AG04450 (cell line): ENCODE measurements at regions not wholly inside any gene's neighbourhood (a gene's known extent, or its start where the extent isn't known, plus 50 kb on each side); places are given as distances from the start of the nearest gene placed in this dataset.

Experiments
- CTCF ChIA-PET: fragments of 300-600, 350-600 bp; formaldehyde crosslinking; extraction: SDS; loops from one replicate; lab custom pipeline; 2022; ENCODE audit warnings: antibody characterized with exemption, inconsistent platforms; lab: Charles Lee
- POLR2A ChIA-PET: fragments of 350-600 bp; formaldehyde crosslinking; extraction: SDS; loops from one replicate; lab custom pipeline; 2021; ENCODE audit warnings: antibody characterized with exemption, inconsistent platforms; lab: Yijun Ruan, JAX
- DNase-seq: peaks from one replicate; pipeline ENCODE4 v3.0.0-alpha.2; 2011; ENCODE audit warnings: low read depth, low spot score
- H3K27ac ChIP-seq: one replicate; pipeline ENCODE4 v1.5.1; 2012; ENCODE audit warnings: low read depth, low read length, control low read depth
- H3K27me3 ChIP-seq: one replicate; pipeline ENCODE4 v1.6.0; 2012; ENCODE audit warnings: low read length; ENCODE audit not compliant: control insufficient read depth, insufficient read depth
- H3K4me3 ChIP-seq: 2 replicates; pipeline ENCODE4 v1.5.1; 2011; ENCODE audit warnings: mild to moderate bottlenecking, low read depth, low read length, control low read depth
- H3K9me3 ChIP-seq: 2 replicates; pipeline ENCODE4 v1.5.1; 2012; ENCODE audit warnings: low read length; ENCODE audit not compliant: control insufficient read depth, insufficient read depth
- TF ChIP-seq, protein P1 (sequence below): IDR thresholded peaks from 2 replicates; pipeline ENCODE4 v1.5.1; 2011; ENCODE audit warnings: low read depth, low read length, control low read depth, inconsistent platforms

DNA sequence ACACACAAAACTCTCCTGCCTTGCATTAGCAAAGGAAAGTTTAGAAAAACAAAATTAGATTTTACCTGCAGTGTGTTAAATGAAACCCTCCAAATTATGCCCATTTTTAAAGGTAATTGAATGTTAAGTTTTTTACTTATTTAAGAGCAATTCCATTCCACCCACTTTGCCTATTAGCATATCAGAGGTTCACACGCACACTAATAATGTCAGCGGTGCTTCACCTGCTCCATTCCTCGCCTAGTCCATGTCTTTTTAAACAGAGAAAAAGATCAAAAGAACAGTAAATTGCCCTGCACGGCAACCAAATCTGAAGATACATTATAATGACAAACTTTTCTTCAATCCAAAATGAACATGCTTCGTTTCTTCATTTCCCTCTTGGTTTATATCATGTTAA, 97.3 kb upstream of the LRRN1 start:
- Histone ChIP-seq H3K4me3 (no peak overlapping the region), H3K9me3 (peaks cover 24% of the 10 kb centered on the region; the same call in 1 of the 2 replicates), H3K27ac (no peak overlapping the region), H3K27me3 (no peaks in the 10 kb centered on the region)
- TF ChIP-seq, protein P1, sequence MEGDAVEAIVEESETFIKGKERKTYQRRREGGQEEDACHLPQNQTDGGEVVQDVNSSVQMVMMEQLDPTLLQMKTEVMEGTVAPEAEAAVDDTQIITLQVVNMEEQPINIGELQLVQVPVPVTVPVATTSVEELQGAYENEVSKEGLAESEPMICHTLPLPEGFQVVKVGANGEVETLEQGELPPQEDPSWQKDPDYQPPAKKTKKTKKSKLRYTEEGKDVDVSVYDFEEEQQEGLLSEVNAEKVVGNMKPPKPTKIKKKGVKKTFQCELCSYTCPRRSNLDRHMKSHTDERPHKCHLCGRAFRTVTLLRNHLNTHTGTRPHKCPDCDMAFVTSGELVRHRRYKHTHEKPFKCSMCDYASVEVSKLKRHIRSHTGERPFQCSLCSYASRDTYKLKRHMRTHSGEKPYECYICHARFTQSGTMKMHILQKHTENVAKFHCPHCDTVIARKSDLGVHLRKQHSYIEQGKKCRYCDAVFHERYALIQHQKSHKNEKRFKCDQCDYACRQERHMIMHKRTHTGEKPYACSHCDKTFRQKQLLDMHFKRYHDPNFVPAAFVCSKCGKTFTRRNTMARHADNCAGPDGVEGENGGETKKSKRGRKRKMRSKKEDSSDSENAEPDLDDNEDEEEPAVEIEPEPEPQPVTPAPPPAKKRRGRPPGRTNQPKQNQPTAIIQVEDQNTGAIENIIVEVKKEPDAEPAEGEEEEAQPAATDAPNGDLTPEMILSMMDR: no peak
- POLR2A ChIA-PET: no interaction called here
- CTCF ChIA-PET: no interaction called here
- DNase-seq: no peak

DNA sequence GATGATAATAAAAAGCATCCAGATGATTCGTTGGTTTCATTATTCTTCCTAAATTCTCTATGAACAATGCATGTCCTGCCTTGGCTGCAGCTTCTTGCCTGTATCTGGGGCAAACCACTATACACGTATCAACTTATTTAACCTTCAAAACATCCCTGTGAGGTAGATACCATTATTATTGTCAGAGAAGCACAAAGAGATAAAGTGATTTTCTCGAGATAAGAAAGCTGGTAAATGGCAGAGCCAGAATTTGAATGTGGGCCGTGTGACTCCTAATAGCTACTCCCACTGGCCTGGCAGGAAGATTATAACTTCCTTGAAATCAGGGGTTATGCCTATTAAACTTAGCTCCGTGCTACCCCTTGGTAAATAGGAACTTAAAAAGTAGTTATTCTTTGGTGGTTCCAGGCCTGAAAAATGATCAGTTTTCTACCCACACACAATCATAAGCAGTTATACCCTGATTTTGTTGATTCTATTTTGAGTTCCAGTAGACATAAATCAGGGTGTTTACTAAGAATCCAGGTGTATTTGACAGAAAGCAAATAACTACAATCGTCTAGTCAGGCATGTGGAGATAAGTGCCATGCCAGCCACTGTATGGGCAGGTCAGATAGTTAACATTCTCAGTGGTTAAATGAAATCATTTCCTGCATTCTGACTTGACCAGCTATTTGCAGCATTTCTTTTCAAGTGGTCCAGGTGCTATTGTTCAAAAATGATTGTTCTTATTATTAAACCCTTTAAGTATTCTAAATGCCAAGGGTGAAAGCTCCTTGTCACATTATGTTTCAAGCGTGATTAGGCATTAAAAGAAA, 99.2 kb upstream of the LRRN1 start:
- TF ChIP-seq, protein P1: no peak
- H3K9me3 ChIP-seq: peaks cover 18% of the 10 kb centered on the region; the same call in 1 of the 2 replicates
- DNase-seq: no peak
- H3K27me3 ChIP-seq: no peaks in the 10 kb centered on the region
- no peak overlapping the region for H3K4me3 ChIP-seq
- ChIA-PET POLR2A (no interaction called here), CTCF (no interaction called here)
- H3K27ac ChIP-seq: no peak overlapping the region

DNA sequence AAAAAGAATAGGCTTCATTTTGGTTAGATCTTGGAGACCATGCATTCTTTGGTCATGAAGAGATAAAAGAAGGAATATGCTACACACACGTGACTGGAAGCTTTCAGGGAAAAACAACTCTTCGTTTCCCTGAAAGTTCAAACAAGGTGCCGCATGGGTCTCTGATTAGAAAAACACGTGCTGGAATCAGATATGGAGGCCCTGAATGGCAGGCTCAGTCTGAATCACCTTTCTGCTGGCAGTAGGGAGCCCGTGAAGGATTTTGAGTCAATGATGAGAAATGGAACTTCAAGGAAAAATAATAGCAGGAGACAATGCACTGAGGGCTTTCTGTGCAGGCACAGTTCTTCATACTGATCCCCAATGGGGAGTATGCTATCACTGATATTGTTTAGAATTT, 99.8 kb upstream of the LRRN1 start:
- H3K27me3 ChIP-seq: no peaks in the 10 kb centered on the region
- ChIA-PET POLR2A (no interaction called here), CTCF (no interaction called here)
- DNase-seq: no peak
- TF ChIP-seq, protein P1: no peak
- H3K9me3 ChIP-seq: peaks cover 16% of the 10 kb centered on the region; the same call in 1 of the 2 replicates
- no peak overlapping the region for H3K27ac ChIP-seq
- no peak overlapping the region for H3K4me3 ChIP-seq

DNA sequence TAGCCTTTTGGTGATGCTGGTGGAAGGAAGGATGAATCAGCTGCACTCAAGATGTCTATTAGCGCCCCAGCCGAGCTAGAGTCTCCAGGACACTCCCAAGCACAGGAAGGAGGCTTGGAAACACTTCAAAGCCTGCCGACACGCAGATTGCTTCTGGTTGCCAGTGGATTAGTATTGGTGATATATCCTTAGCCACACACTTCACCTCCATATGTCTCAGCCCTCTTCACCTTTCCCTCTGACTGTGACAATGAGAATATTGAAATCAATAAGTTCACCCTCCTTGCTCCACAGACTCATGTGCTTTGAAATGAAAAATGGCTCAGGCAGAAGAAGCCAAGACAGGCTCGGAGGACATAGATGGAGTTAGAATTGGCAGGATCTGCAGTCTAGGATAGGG, 102.9 kb upstream of the LRRN1 start:
- no peak for DNase-seq
- no peak overlapping the region for H3K4me3 ChIP-seq
- H3K27ac ChIP-seq: no peak overlapping the region
- TF ChIP-seq, protein P1: no peak
- POLR2A ChIA-PET: no interaction called here
- CTCF ChIA-PET: no interaction called here
- peaks cover 17% of the 10 kb centered on the region; the same call in 1 of the 2 replicates for H3K9me3 ChIP-seq
- no peaks in the 10 kb centered on the region for H3K27me3 ChIP-seq

DNA sequence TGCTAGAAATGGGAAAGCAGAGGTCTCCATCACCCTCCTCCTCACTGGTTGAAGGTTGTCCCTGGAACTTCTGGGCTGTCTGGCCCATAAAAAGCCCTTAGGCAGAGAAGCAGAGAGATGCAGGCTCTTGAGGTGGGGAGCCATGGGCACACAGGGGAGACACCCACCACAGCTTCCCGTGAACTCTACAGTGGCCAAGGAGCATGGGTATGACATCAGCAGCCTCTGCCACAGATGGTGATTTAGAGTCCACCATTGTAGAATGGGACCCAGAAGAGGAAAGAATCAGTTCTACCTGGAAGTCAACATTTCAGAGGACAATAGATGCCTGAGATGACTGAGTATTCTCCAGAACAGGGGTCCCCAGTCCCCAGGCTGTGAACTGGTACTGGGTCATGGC, 105.6 kb upstream of the LRRN1 start:
- no peak overlapping the region for H3K4me3 ChIP-seq
- DNase-seq: no peak
- H3K27ac ChIP-seq: no peak overlapping the region
- ChIA-PET CTCF (no interaction called here), POLR2A (no interaction called here)
- H3K27me3 ChIP-seq: no peaks in the 10 kb centered on the region
- TF ChIP-seq, protein P1: no peak
- H3K9me3 ChIP-seq: peaks cover 18% of the 10 kb centered on the region; the same call in 1 of the 2 replicates
